ENCODE measurements at regions not wholly inside any gene's neighbourhood (a gene's known extent, or its start where the extent isn't known, plus 50 kb on each side); places are given as distances from the start of the nearest gene placed in this dataset.

- TF ChIP-seq, protein P1, sequence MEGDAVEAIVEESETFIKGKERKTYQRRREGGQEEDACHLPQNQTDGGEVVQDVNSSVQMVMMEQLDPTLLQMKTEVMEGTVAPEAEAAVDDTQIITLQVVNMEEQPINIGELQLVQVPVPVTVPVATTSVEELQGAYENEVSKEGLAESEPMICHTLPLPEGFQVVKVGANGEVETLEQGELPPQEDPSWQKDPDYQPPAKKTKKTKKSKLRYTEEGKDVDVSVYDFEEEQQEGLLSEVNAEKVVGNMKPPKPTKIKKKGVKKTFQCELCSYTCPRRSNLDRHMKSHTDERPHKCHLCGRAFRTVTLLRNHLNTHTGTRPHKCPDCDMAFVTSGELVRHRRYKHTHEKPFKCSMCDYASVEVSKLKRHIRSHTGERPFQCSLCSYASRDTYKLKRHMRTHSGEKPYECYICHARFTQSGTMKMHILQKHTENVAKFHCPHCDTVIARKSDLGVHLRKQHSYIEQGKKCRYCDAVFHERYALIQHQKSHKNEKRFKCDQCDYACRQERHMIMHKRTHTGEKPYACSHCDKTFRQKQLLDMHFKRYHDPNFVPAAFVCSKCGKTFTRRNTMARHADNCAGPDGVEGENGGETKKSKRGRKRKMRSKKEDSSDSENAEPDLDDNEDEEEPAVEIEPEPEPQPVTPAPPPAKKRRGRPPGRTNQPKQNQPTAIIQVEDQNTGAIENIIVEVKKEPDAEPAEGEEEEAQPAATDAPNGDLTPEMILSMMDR (IDR thresholded peaks at IDR 0.05; ENCODE audit: insufficient read depth, low read length, poor library complexity, severe bottlenecking): no peak
- TF ChIP-seq EZH2phosphoT487 (conservative IDR thresholded peaks at IDR 0.05; ENCODE audit: low read length): no peak
Measured at GRCh38 chr12:59911516-59911915, 315.7 kb downstream of the SLC16A7 start.
